ENCODE measurements at regions not wholly inside any gene's neighbourhood (a gene's known extent, or its start where the extent isn't known, plus 50 kb on each side); places are given as distances from the start of the nearest gene placed in this dataset.

DNA sequence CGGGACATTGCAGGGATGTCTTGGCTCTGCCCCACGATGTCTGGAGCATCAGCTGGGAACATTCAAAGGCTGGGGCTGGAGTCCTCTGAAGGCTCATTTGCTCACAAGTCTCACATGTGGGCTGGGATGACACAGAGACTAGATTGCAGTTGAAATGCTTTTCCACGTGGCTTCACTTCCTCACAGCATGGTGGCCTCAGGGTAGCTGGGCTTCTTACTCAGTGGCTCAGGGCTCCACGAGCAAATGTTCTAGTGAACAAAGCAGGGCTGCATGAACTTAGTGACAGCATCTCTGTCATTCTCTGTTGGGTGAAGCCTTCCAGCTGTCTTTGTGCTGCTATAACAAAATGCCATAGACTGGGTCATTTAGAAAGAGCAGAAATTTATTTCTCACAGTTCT lies 247.0 kb upstream of the POU3F1 start:
- no peak overlapping the region for H3K9ac ChIP-seq (ENCODE audit: insufficient read length, low read depth)
- peaks cover 6% of the 10 kb centered on the region; the same call in 1 of the 2 replicates for H3K9me3 ChIP-seq (ENCODE audit: insufficient read depth, low read length)
- H3K4me1 ChIP-seq (ENCODE audit: insufficient read depth, insufficient read length): peaks cover 12% of the 10 kb centered on the region
- peaks cover 4% of the 10 kb centered on the region for H3K27me3 ChIP-seq (ENCODE audit: insufficient read depth, insufficient read length)
- no peak for TF ChIP-seq YY1 (IDR thresholded peaks at IDR 0.05; ENCODE audit: insufficient read depth, insufficient read length)
- TF ChIP-seq ZNF274 (IDR thresholded peaks at IDR 0.05; ENCODE audit: low read depth, low read length): no peak
- no peak for TF ChIP-seq SUZ12 (IDR thresholded peaks at IDR 0.05; ENCODE audit: extremely low read depth, insufficient read depth, insufficient read length)
- DNase-seq (ENCODE audit: low read depth, low spot score): no peak
- H3K36me3 ChIP-seq (ENCODE audit: insufficient read depth, insufficient read length, low read length): no peaks in the 10 kb centered on the region
- H3K4me3 ChIP-seq (ENCODE audit: insufficient read length, low read depth): no peak overlapping the region

- Histone ChIP-seq H3K36me3 (ENCODE audit: insufficient read depth, insufficient read length, low read length) (no peaks in the 10 kb centered on the region), H3K9me3 (ENCODE audit: insufficient read depth, low read length) (peaks cover 6% of the 10 kb centered on the region; the same call in 1 of the 2 replicates), H3K27me3 (ENCODE audit: insufficient read depth, insufficient read length) (peaks cover 4% of the 10 kb centered on the region), H3K4me1 (ENCODE audit: insufficient read depth, insufficient read length) (peaks cover 12% of the 10 kb centered on the region), H3K9ac (ENCODE audit: insufficient read length, low read depth) (no peak overlapping the region), H3K4me3 (ENCODE audit: insufficient read length, low read depth) (no peak overlapping the region)
- DNase-seq (ENCODE audit: low read depth, low spot score): no peak
- no peak for TF ChIP-seq YY1 (IDR thresholded peaks at IDR 0.05; ENCODE audit: insufficient read depth, insufficient read length)
- TF ChIP-seq SUZ12 (IDR thresholded peaks at IDR 0.05; ENCODE audit: extremely low read depth, insufficient read depth, insufficient read length): no peak
- no peak for TF ChIP-seq ZNF274 (IDR thresholded peaks at IDR 0.05; ENCODE audit: low read depth, low read length)
These were observed 246.4 kb upstream of the POU3F1 start for GRCh38 chr1:38292969-38293368.

- Histone ChIP-seq H3K27me3 (ENCODE audit: insufficient read depth, insufficient read length) (peaks cover 4% of the 10 kb centered on the region), H3K9ac (ENCODE audit: insufficient read length, low read depth) (peak overlapping the region; percentile 78), H3K36me3 (ENCODE audit: insufficient read depth, insufficient read length, low read length) (no peaks in the 10 kb centered on the region), H3K9me3 (ENCODE audit: insufficient read depth, low read length) (peaks cover 1% of the 10 kb centered on the region; the same call in 1 of the 2 replicates), H3K4me3 (ENCODE audit: insufficient read length, low read depth) (peak overlapping the region; percentile 31), H3K4me1 (ENCODE audit: insufficient read depth, insufficient read length) (peaks cover 12% of the 10 kb centered on the region)
- DNase-seq (ENCODE audit: low read depth, low spot score): no peak
- no peak for TF ChIP-seq ZNF274 (IDR thresholded peaks at IDR 0.05; ENCODE audit: low read depth, low read length)
- TF ChIP-seq SUZ12 (IDR thresholded peaks at IDR 0.05; ENCODE audit: extremely low read depth, insufficient read depth, insufficient read length): no peak
- TF ChIP-seq YY1 (IDR thresholded peaks at IDR 0.05; ENCODE audit: insufficient read depth, insufficient read length): no peak
These were observed 245.4 kb upstream of the POU3F1 start for GRCh38 chr1:38291906-38292521.

DNA sequence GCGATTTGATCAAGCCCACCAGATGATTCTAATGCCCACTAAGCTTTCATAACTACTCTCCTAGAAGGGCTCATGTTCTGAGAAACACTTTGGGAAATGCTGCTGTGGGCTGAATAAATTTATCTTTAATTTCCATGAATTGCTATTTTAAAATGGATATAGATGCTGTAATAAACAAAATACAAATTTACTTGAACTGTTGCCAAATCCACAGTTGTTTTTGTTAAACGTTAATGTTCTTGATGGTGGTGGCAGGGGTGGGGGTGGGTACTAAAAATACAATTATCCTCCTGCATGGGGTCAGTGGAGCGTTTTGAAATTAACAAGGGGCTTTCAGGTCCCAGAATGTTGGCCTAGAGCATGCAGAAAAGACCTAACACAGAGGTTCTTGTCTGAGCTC lies 244.7 kb upstream of the POU3F1 start:
- no peak overlapping the region for H3K4me3 ChIP-seq (ENCODE audit: insufficient read length, low read depth)
- TF ChIP-seq ZNF274 (IDR thresholded peaks at IDR 0.05; ENCODE audit: low read depth, low read length) (no peak), YY1 (IDR thresholded peaks at IDR 0.05; ENCODE audit: insufficient read depth, insufficient read length) (no peak), SUZ12 (IDR thresholded peaks at IDR 0.05; ENCODE audit: extremely low read depth, insufficient read depth, insufficient read length) (no peak)
- H3K9me3 ChIP-seq (ENCODE audit: insufficient read depth, low read length): no peaks in the 10 kb centered on the region
- peaks cover 4% of the 10 kb centered on the region for H3K27me3 ChIP-seq (ENCODE audit: insufficient read depth, insufficient read length)
- H3K36me3 ChIP-seq (ENCODE audit: insufficient read depth, insufficient read length, low read length): no peaks in the 10 kb centered on the region
- no peak for DNase-seq (ENCODE audit: low read depth, low spot score)
- H3K4me1 ChIP-seq (ENCODE audit: insufficient read depth, insufficient read length): peaks cover 12% of the 10 kb centered on the region
- H3K9ac ChIP-seq (ENCODE audit: insufficient read length, low read depth): peak overlapping the region; percentile 78

DNA sequence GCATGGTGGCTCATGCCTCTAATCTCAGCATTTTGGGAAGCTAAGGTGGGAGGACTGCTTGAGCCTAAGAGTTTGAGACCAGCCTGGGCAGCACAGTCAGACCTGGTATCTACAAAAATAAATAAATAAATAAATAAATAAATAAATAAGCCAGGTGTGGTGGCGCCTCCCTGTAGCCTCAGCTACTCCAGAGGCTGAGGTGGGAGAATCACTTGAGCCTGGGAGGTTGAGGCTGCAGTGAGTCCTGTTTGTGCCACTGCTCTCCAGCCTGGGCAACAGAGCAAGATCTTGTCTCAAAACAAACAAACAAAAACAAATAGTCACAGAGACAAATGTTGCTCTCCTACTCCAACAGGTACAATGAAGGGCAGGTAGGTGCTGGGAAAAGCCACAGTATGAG lies 242.4 kb upstream of the POU3F1 start:
- peaks cover 20% of the 10 kb centered on the region for H3K4me1 ChIP-seq (ENCODE audit: insufficient read depth, insufficient read length)
- no peaks in the 10 kb centered on the region for H3K36me3 ChIP-seq (ENCODE audit: insufficient read depth, insufficient read length, low read length)
- DNase-seq (ENCODE audit: low read depth, low spot score): no peak
- H3K9me3 ChIP-seq (ENCODE audit: insufficient read depth, low read length): no peaks in the 10 kb centered on the region
- H3K27me3 ChIP-seq (ENCODE audit: insufficient read depth, insufficient read length): peaks cover 4% of the 10 kb centered on the region
- no peak overlapping the region for H3K9ac ChIP-seq (ENCODE audit: insufficient read length, low read depth)
- no peak for TF ChIP-seq YY1 (IDR thresholded peaks at IDR 0.05; ENCODE audit: insufficient read depth, insufficient read length)
- no peak for TF ChIP-seq SUZ12 (IDR thresholded peaks at IDR 0.05; ENCODE audit: extremely low read depth, insufficient read depth, insufficient read length)
- TF ChIP-seq ZNF274 (IDR thresholded peaks at IDR 0.05; ENCODE audit: low read depth, low read length): no peak
- no peak overlapping the region for H3K4me3 ChIP-seq (ENCODE audit: insufficient read length, low read depth)

DNA sequence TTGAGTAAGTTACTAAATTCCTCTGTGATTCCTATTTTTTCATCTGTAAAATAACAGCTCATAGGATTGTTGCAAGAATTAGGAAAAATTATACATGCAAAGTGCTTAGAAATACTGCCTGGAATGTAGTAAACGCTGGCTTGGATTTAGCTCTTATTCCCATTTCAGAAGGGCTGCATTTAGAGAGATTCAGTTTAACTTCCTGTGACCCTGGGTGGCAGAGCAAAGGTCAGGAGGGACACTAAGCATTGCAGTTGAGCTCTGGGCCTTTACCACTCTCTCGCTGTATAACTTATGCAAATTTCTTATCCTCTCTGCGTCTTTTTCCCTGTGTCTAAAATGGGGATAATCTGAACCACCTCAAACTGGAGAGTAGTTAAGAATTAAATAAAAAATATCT lies 241.0 kb upstream of the POU3F1 start:
- no peak overlapping the region for H3K9ac ChIP-seq (ENCODE audit: insufficient read length, low read depth)
- no peak overlapping the region for H3K4me3 ChIP-seq (ENCODE audit: insufficient read length, low read depth)
- DNase-seq (ENCODE audit: low read depth, low spot score): no peak
- no peaks in the 10 kb centered on the region for H3K36me3 ChIP-seq (ENCODE audit: insufficient read depth, insufficient read length, low read length)
- no peaks in the 10 kb centered on the region for H3K9me3 ChIP-seq (ENCODE audit: insufficient read depth, low read length)
- no peak for TF ChIP-seq ZNF274 (IDR thresholded peaks at IDR 0.05; ENCODE audit: low read depth, low read length)
- TF ChIP-seq YY1 (IDR thresholded peaks at IDR 0.05; ENCODE audit: insufficient read depth, insufficient read length): no peak
- no peak for TF ChIP-seq SUZ12 (IDR thresholded peaks at IDR 0.05; ENCODE audit: extremely low read depth, insufficient read depth, insufficient read length)
- H3K27me3 ChIP-seq (ENCODE audit: insufficient read depth, insufficient read length): peaks cover 3% of the 10 kb centered on the region
- peaks cover 19% of the 10 kb centered on the region for H3K4me1 ChIP-seq (ENCODE audit: insufficient read depth, insufficient read length)

DNA sequence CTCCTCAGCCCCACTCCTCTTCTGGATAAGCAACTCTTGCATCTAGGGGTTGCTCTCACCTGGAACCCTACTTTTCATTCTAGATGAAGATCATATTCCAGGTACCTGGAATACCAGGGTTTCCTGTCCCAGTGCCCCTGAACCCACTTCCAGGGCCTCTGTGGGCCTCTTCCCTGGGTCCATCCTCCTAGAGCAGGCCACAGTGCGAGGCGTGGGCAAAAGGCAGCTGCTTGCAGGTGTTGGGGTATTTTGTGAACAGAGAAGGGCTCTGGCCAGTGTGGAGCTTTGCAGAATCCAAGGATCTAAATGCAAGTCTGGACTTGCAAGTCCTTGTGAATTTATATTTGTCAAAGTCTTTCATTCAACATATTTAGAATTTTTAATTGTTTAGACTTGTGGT lies 240.4 kb upstream of the POU3F1 start:
- Histone ChIP-seq H3K9me3 (ENCODE audit: insufficient read depth, low read length) (no peaks in the 10 kb centered on the region), H3K4me3 (ENCODE audit: insufficient read length, low read depth) (no peak overlapping the region), H3K27me3 (ENCODE audit: insufficient read depth, insufficient read length) (peaks cover 3% of the 10 kb centered on the region), H3K9ac (ENCODE audit: insufficient read length, low read depth) (no peak overlapping the region), H3K4me1 (ENCODE audit: insufficient read depth, insufficient read length) (peaks cover 15% of the 10 kb centered on the region), H3K36me3 (ENCODE audit: insufficient read depth, insufficient read length, low read length) (no peaks in the 10 kb centered on the region)
- TF ChIP-seq SUZ12 (IDR thresholded peaks at IDR 0.05; ENCODE audit: extremely low read depth, insufficient read depth, insufficient read length) (no peak), YY1 (IDR thresholded peaks at IDR 0.05; ENCODE audit: insufficient read depth, insufficient read length) (no peak), ZNF274 (IDR thresholded peaks at IDR 0.05; ENCODE audit: low read depth, low read length) (no peak)
- no peak for DNase-seq (ENCODE audit: low read depth, low spot score)
